Liver (tissue), 6 donors: ENCODE measurements at regions not wholly inside any gene's neighbourhood (a gene's known extent, or its start where the extent isn't known, plus 50 kb on each side); places are given as distances from the start of the nearest gene placed in this dataset.

Experiments used
- DNase-seq: peaks from one replicate; pipeline ENCODE4 v3.0.0-alpha.2; 2017; ENCODE audit warnings: low spot score
- H3K27ac ChIP-seq, 2 donors: one replicate each; pipeline ENCODE4 v1.7.0; 2013; ENCODE audit warnings: inconsistent platforms in 2 of 2, low read length in 2 of 2, control low read depth in 1 of 2, low read depth in 1 of 2, mild to moderate bottlenecking in 1 of 2
- H3K27me3 ChIP-seq, 4 donors: one replicate each; pipeline versions ENCODE4 v1.6.1 to v1.7.0; 2013; ENCODE audit warnings: low read length in 3 of 4, inconsistent platforms in 1 of 4, mild to moderate bottlenecking in 1 of 4, moderate library complexity in 1 of 4; ENCODE audit not compliant: control insufficient read depth in 4 of 4, insufficient read depth in 4 of 4
- H3K36me3 ChIP-seq, 4 donors: one replicate each; pipeline versions ENCODE4 v1.6.1 to v1.7.0; 2013; ENCODE audit warnings: low read length in 3 of 4, mild to moderate bottlenecking in 3 of 4, low read depth in 1 of 4, moderate library complexity in 1 of 4; ENCODE audit not compliant: control insufficient read depth in 4 of 4, insufficient read depth in 3 of 4
- H3K4me1 ChIP-seq, 4 donors: one replicate each; pipeline versions ENCODE4 v1.6.1 to v1.7.0; 2013; ENCODE audit warnings: low read length in 3 of 4, mild to moderate bottlenecking in 3 of 4, moderate library complexity in 1 of 4; ENCODE audit not compliant: control insufficient read depth in 4 of 4, insufficient read depth in 4 of 4
- H3K4me3 ChIP-seq, 3 donors: one replicate each; pipeline versions ENCODE4 v1.6.1 to v1.7.0; 2013; ENCODE audit warnings: low read length in 3 of 3, control low read depth in 1 of 3, low read depth in 1 of 3, mild to moderate bottlenecking in 1 of 3
- H3K9ac ChIP-seq, 2 donors: one replicate each; pipeline ENCODE4 v1.7.0; 2013; ENCODE audit warnings: low read length in 2 of 2, mild to moderate bottlenecking in 2 of 2, moderate library complexity in 2 of 2, control low read depth in 1 of 2, low read depth in 1 of 2
- H3K9me3 ChIP-seq, 4 donors: one replicate each; pipeline versions ENCODE4 v1.6.1 to v1.7.0; 2013; ENCODE audit warnings: low read length in 3 of 4; ENCODE audit not compliant: control insufficient read depth in 4 of 4
- FOXA2 ChIP-seq: IDR thresholded peaks from 2 replicates; pipeline ENCODE4 v1.6.1; 2016; ENCODE audit warnings: antibody characterized with exemption
- JUND ChIP-seq, 2 donors: IDR thresholded peaks; 2 replicates each; pipeline ENCODE4 v1.6.1; 2016; ENCODE audit warnings: antibody characterized with exemption in 2 of 2
- NR2F2 ChIP-seq: IDR thresholded peaks from 2 replicates; pipeline ENCODE4 v1.6.1; 2016; ENCODE audit warnings: antibody characterized with exemption
- RAD21 ChIP-seq, 2 donors: IDR thresholded peaks; 2 replicates each; pipeline ENCODE4 v1.6.1; 2016; ENCODE audit warnings: antibody characterized with exemption in 2 of 2, mild to moderate bottlenecking in 2 of 2
- RXRA ChIP-seq, 2 donors: IDR thresholded peaks; 2 replicates each; pipeline ENCODE4 v1.6.1; 2017 to 2018; ENCODE audit warnings: antibody characterized with exemption in 2 of 2, mild to moderate bottlenecking in 1 of 2
- SP1 ChIP-seq: IDR thresholded peaks from 2 replicates; pipeline ENCODE4 v1.6.1; 2018; ENCODE audit warnings: antibody characterized with exemption, mild to moderate bottlenecking
- TF ChIP-seq, protein P1 (sequence below): IDR thresholded peaks from 2 replicates; pipeline ENCODE4 v1.6.1; 2016; ENCODE audit warnings: antibody characterized with exemption, mild to moderate bottlenecking
- TF ChIP-seq, protein P2 (sequence below): IDR thresholded peaks from 2 replicates; pipeline ENCODE4 v1.6.1; 2016; ENCODE audit warnings: antibody characterized with exemption
- TF ChIP-seq, protein P3 (sequence below): IDR thresholded peaks from 2 replicates; pipeline ENCODE4 v1.6.1; 2016; ENCODE audit warnings: antibody characterized with exemption
- TF ChIP-seq, protein P4 (sequence below): IDR thresholded peaks from 2 replicates; pipeline ENCODE4 v1.6.1; 2016; ENCODE audit warnings: antibody characterized with exemption
- donor health status: healthy.
- donor health status: healthy.
- donor health status: healthy.

DNA sequence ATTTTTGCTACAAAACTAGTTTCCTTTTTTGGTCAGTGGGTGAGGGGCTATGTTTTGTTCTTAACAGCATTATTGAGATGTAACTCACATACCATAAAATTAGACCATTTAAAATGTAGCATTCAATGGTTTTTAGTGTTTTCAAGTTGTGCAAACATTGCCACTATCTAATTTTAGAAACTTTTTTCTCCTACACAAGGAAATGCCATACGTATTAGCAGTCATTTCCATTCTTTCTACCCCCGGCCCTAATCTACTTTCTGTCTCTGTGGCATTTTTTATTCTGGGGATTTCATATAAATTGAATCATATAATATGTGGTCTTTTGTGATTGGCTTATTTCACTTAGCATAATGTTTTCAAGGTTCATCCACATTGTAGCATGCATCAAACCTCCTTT, 55.0 kb upstream of the TIPARP start (continued):
- TF ChIP-seq, protein P1, sequence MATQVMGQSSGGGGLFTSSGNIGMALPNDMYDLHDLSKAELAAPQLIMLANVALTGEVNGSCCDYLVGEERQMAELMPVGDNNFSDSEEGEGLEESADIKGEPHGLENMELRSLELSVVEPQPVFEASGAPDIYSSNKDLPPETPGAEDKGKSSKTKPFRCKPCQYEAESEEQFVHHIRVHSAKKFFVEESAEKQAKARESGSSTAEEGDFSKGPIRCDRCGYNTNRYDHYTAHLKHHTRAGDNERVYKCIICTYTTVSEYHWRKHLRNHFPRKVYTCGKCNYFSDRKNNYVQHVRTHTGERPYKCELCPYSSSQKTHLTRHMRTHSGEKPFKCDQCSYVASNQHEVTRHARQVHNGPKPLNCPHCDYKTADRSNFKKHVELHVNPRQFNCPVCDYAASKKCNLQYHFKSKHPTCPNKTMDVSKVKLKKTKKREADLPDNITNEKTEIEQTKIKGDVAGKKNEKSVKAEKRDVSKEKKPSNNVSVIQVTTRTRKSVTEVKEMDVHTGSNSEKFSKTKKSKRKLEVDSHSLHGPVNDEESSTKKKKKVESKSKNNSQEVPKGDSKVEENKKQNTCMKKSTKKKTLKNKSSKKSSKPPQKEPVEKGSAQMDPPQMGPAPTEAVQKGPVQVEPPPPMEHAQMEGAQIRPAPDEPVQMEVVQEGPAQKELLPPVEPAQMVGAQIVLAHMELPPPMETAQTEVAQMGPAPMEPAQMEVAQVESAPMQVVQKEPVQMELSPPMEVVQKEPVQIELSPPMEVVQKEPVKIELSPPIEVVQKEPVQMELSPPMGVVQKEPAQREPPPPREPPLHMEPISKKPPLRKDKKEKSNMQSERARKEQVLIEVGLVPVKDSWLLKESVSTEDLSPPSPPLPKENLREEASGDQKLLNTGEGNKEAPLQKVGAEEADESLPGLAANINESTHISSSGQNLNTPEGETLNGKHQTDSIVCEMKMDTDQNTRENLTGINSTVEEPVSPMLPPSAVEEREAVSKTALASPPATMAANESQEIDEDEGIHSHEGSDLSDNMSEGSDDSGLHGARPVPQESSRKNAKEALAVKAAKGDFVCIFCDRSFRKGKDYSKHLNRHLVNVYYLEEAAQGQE = no peak
- TF ChIP-seq NR2F2 = no peak
- TF ChIP-seq FOXA2 = no peak
- no peak for TF ChIP-seq SP1
- TF ChIP-seq RXRA (IDR thresholded peaks at IDR 0.05) = no peak
- TF ChIP-seq, protein P2, sequence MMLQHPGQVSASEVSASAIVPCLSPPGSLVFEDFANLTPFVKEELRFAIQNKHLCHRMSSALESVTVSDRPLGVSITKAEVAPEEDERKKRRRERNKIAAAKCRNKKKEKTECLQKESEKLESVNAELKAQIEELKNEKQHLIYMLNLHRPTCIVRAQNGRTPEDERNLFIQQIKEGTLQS = no peak
- TF ChIP-seq, protein P3, sequence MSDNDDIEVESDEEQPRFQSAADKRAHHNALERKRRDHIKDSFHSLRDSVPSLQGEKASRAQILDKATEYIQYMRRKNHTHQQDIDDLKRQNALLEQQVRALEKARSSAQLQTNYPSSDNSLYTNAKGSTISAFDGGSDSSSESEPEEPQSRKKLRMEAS = no peak
- no peak for TF ChIP-seq JUND (IDR thresholded peaks at IDR 0.05)
- TF ChIP-seq RAD21 (IDR thresholded peaks at IDR 0.05) = no peak

DNA sequence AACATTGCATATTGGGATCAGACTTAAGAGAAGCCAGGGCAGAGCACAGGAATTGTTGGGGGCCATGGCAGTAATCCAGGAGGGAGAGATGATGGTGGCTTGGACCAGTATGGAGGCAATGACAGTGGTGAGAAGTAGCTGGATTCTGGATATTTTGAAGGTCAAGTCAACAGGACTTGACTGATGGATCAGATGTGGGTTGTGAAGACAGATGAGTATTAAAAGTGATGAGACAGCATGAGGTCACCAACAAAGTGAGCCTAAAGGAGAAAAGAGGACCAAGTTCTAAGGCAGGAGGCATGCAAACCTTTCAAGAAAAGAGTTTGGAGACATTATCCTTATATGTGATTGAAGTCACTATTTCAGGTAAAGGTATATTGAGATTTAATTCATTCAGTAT, 56.6 kb upstream of the TIPARP start:
- Histone ChIP-seq H3K36me3 (no peaks in the 10 kb centered on the region), H3K9ac (no peak overlapping the region), H3K9me3 (no peaks in the 10 kb centered on the region), H3K27ac (no peak overlapping the region), H3K4me3 (no peak overlapping the region), H3K4me1 (no peaks in the 10 kb centered on the region), H3K27me3 (no peaks in the 10 kb centered on the region)
- no peak for DNase-seq
- TF ChIP-seq, protein P2 = no peak
- TF ChIP-seq FOXA2 (no peak), SP1 (no peak), JUND (IDR thresholded peaks at IDR 0.05) (no peak)
- TF ChIP-seq, protein P4, sequence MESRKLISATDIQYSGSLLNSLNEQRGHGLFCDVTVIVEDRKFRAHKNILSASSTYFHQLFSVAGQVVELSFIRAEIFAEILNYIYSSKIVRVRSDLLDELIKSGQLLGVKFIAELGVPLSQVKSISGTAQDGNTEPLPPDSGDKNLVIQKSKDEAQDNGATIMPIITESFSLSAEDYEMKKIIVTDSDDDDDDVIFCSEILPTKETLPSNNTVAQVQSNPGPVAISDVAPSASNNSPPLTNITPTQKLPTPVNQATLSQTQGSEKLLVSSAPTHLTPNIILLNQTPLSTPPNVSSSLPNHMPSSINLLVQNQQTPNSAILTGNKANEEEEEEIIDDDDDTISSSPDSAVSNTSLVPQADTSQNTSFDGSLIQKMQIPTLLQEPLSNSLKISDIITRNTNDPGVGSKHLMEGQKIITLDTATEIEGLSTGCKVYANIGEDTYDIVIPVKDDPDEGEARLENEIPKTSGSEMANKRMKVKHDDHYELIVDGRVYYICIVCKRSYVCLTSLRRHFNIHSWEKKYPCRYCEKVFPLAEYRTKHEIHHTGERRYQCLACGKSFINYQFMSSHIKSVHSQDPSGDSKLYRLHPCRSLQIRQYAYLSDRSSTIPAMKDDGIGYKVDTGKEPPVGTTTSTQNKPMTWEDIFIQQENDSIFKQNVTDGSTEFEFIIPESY = no peak

DNA sequence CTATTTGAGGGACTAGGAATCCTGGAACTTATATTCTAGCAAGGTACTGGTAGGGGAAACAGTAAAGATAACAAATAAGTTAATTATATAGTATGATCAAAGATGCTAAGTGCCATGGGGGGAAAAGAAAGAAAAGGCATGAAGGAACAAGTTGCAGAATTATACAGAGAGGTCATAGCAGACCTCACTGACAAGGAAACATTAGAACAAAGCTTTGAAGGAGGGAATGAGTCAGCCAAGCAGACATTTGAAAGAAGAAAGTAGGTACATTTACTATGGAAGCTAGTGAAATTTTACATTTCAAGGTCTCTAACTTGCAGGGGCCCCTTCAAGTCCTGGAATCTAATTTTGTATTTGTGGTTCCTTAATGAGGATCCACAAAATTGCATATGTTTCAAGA, 57.2 kb upstream of the TIPARP start:
- Histone ChIP-seq H3K36me3 (no peaks in the 10 kb centered on the region), H3K9me3 (no peaks in the 10 kb centered on the region), H3K4me1 (no peaks in the 10 kb centered on the region), H3K9ac (no peak overlapping the region), H3K27ac (no peak overlapping the region), H3K27me3 (no peaks in the 10 kb centered on the region), H3K4me3 (no peak overlapping the region)
- no peak for DNase-seq
- no peak for TF ChIP-seq RAD21 (IDR thresholded peaks at IDR 0.05)
